ENCODE measurements at regions not wholly inside any gene's neighbourhood (a gene's known extent, or its start where the extent isn't known, plus 50 kb on each side); places are given as distances from the start of the nearest gene placed in this dataset.

DNA sequence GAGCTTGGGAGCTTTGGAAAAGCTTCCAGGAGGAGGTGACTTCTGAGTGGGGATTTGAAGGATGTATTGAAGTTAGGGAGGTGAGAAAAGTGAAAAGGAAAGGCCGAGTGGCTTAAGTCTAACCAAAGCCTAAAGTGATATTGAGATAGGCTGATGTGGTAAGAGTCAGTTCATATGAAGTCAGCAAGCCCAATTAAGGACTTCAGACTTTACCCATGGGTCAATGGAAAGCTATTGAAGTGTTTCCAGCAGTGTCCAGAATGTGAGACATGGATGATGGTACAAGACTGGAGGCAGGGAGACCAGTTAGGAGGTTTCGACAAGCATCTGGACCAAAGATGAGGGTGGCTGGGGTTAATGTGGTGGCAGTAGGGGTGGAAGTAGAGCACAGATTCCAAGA lies 134.3 kb upstream of the WWC1 start:
- Mint-ChIP-seq H3K27me3 (peaks cover 6% of the 10 kb centered on the region), H3K36me3 (no peaks in the 10 kb centered on the region), H3K4me1 (no peaks in the 10 kb centered on the region), H3K27ac (no peak overlapping the region), H3K4me3 (no peak overlapping the region), H3K9me3 (no peaks in the 10 kb centered on the region)

DNA sequence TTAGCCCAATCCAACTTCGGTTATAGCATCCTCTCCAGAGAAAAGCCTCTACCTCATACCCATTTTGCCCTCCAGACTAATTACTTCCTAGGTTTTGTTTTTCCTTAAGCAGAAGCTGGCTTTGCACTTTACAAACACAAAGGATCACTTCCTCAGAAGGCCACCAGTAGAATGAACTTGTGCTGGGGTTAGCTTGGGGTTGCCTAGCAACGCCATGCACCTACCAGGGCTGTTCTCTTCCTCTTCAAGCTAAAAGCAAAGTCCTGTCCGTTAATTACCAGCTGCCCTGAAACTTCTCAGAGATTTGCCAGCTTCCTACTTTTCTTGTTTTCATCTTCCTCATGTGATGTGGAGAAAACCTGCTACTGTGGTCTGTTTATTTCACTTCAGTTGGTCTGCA lies 132.0 kb upstream of the WWC1 start:
- no peaks in the 10 kb centered on the region for H3K36me3 Mint-ChIP-seq
- no peaks in the 10 kb centered on the region for H3K9me3 Mint-ChIP-seq
- H3K4me1 Mint-ChIP-seq: no peaks in the 10 kb centered on the region
- no peak overlapping the region for H3K4me3 Mint-ChIP-seq
- H3K27ac Mint-ChIP-seq: no peak overlapping the region
- H3K27me3 Mint-ChIP-seq: peaks cover 3% of the 10 kb centered on the region

DNA sequence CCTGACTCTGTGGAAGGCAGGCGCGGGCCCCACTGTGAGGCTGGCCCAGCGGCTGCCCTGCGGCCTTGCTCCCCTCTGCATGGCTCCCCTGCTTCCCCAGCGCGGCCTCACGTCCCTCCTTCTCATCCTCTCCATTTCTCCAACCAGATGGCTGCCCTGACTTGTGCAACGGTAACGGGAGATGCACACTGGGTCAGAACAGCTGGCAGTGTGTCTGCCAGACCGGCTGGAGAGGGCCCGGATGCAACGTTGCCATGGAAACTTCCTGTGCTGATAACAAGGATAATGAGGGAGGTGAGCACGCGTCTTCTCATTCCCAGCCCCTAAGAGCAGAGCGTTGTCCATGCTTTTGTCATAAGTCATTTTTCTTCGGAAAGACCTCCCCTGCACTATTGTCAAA lies 129.0 kb upstream of the WWC1 start:
- peaks cover 1% of the 10 kb centered on the region for H3K27me3 Mint-ChIP-seq
- H3K4me3 Mint-ChIP-seq: no peak overlapping the region
- H3K27ac Mint-ChIP-seq: no peak overlapping the region
- peaks cover 0 to 2% (median 0%) of the 10 kb centered on the region in 3 donors for H3K4me1 Mint-ChIP-seq
- H3K9me3 Mint-ChIP-seq: no peaks in the 10 kb centered on the region
- H3K36me3 Mint-ChIP-seq: no peaks in the 10 kb centered on the region

DNA sequence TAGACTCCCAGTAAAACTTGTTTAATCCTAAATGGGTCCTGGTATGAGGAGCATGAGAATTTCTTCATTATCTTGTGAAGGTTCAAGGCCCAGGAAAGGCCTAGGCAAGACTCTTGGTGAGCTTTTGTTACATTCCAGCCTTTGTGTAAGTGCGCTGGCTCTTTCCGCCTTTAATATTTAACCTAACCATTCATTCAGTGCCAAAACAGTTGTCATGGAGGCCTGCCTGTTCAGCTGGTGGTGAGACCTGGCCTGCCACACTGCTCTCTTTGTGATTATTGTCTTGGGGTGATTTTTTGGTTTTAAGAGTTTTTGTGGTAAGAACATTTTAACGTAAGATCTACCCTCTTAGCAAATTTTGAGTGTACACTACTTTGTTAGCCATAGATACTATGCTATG lies 127.5 kb upstream of the WWC1 start:
- no peaks in the 10 kb centered on the region for H3K9me3 Mint-ChIP-seq
- H3K4me3 Mint-ChIP-seq: no peak overlapping the region
- H3K27me3 Mint-ChIP-seq: no peaks in the 10 kb centered on the region
- H3K27ac Mint-ChIP-seq: no peak overlapping the region
- no peaks in the 10 kb centered on the region for H3K36me3 Mint-ChIP-seq
- peaks cover 0 to 2% (median 0%) of the 10 kb centered on the region in 3 donors for H3K4me1 Mint-ChIP-seq

DNA sequence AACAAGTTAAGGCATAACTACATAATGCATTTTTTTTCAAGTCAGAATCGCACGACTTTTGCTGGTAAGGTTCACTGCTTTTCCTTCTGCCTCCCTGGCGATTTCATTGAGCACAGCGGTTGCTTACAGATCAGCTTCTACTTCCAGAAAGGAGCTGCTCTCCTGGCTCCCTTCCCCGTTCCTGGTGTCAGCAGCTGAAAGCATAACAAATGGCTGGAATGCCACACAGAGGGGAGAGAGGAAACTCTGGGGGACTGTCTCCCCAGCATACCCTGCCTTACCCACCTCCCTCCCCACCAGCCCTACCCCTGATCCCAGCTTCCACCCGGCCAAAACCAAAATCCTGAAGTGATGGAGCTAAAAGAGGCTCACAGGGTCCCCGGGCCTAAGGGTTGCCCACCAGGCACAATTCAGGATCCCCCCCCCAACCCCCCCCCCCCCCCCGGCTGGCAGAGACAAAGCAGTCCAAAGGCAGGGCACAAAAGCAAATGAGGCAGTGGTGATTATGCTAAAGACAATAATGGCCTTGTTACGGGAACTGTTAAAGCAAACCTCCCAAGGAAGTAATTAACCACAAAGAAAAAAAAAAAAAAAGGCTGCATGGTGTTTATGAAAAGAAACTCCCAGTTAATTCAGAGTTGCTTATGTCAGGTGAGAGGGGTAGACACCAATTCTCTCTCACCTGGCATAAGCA lies 126.1 kb upstream of the WWC1 start:
- Mint-ChIP-seq H3K27ac (peak overlapping the region in 1 of 3 donors; percentile 6), H3K27me3 (no peaks in the 10 kb centered on the region), H3K36me3 (no peaks in the 10 kb centered on the region), H3K4me3 (no peak overlapping the region), H3K4me1 (peaks cover 0 to 2% (median 0%) of the 10 kb centered on the region in 3 donors), H3K9me3 (no peaks in the 10 kb centered on the region)

DNA sequence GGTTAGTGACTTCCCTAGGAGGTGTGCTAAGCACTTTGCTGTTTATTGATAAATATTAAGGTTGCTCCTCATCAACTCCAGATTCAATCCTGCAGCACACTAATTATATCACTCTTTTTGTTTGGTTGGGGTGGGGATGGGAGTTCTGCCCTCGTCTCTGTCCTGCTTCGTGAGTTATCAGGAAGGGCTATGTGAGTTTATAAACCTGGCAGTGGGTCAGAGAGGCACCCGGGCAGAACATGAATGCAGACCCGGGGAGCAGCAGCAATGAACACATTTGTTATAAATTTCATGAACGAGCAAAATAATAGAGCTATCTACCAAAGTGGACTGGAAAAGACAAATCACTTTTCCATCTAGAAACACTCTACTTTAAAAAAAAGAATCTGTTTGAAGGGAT lies 125.5 kb upstream of the WWC1 start:
- peak overlapping the region in 1 of 3 donors; percentile 6 for H3K27ac Mint-ChIP-seq
- peaks cover 0 to 2% (median 0%) of the 10 kb centered on the region in 3 donors for H3K4me1 Mint-ChIP-seq
- no peak overlapping the region for H3K4me3 Mint-ChIP-seq
- no peaks in the 10 kb centered on the region for H3K36me3 Mint-ChIP-seq
- no peaks in the 10 kb centered on the region for H3K27me3 Mint-ChIP-seq
- H3K9me3 Mint-ChIP-seq: no peaks in the 10 kb centered on the region

DNA sequence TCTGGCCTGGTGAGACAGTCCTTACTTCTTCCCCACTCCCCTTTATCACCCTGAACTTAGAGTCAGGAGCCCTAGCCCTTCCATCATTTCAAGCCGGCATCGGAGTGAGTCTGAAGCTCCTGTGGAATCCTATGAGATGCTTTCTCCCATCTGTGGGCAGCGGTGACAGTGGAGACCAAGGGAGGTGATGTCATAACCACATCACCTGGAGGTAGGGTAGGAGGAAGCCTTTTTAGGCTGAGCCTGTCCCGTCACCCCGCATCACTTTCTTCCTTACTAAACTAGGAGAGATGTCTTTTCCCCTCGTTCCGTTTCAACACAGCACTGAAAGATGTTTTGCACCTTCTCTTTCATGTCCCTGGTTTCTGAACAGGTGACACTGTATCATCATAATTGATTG lies 124.1 kb upstream of the WWC1 start:
- H3K36me3 Mint-ChIP-seq: no peaks in the 10 kb centered on the region
- H3K9me3 Mint-ChIP-seq: no peaks in the 10 kb centered on the region
- peaks cover 0 to 2% (median 0%) of the 10 kb centered on the region in 3 donors for H3K4me1 Mint-ChIP-seq
- H3K27me3 Mint-ChIP-seq: no peaks in the 10 kb centered on the region
- no peak overlapping the region for H3K4me3 Mint-ChIP-seq
- H3K27ac Mint-ChIP-seq: no peak overlapping the region

DNA sequence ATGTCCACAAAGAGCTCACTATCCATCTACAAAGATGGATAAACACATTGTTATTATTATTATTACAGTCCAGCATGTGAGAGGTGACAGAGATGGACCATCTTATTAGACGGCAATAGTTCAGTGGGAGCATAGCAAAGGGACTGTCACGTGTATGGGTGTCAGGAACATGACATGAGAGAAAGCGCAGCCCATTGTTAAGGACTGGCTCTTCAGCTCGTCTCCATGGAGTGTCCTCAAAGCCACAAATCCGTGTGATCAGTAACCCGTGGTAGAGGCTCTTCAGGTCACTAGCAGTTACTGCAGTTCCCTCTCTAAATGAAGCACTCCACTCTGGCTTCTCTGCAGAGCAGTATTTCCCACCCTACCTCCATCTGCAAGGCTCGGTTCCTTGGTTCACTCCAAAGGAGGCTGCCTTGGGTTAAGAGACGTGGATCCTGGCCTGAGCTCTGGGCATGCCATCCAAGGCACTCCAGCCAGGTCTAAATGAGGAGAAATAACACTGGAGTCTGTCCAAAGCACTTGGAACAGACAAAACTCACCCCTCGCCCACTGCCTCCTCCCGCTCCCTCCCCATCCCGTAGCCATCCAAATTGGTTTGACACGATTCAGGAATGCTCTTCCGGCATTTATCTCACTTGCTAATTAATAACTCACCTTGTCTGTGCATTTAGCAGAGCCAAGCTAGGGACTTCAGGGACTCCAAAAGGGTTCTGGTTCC lies 122.3 kb upstream of the WWC1 start:
- H3K4me1 Mint-ChIP-seq: peaks cover 0 to 2% (median 0%) of the 10 kb centered on the region in 3 donors
- no peak overlapping the region for H3K27ac Mint-ChIP-seq
- no peaks in the 10 kb centered on the region for H3K36me3 Mint-ChIP-seq
- no peak overlapping the region for H3K4me3 Mint-ChIP-seq
- H3K27me3 Mint-ChIP-seq: no peaks in the 10 kb centered on the region
- H3K9me3 Mint-ChIP-seq: no peaks in the 10 kb centered on the region

DNA sequence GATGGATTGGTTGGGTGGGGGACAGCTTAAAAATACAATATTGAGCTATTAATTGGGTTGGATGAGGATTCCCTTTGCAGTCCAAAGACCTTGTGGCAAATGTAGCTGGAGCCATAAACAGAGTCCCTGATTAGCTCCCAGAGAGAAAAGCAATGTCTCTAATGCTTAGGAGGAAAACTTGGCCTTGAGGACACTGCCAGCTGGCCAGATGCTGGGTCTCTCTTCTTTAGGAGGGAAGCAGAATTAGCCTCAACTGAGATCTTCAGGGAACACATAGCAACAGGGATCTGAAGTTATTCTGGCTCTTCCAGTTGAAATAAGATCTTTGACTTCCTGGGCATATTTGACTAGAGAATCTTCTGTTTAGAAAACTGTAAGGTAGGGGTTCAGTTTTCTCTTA lies 121.7 kb upstream of the WWC1 start:
- H3K36me3 Mint-ChIP-seq: no peaks in the 10 kb centered on the region
- no peak overlapping the region for H3K27ac Mint-ChIP-seq
- H3K4me3 Mint-ChIP-seq: no peak overlapping the region
- H3K4me1 Mint-ChIP-seq: peaks cover 0 to 2% (median 0%) of the 10 kb centered on the region in 3 donors
- H3K9me3 Mint-ChIP-seq: no peaks in the 10 kb centered on the region
- no peaks in the 10 kb centered on the region for H3K27me3 Mint-ChIP-seq

DNA sequence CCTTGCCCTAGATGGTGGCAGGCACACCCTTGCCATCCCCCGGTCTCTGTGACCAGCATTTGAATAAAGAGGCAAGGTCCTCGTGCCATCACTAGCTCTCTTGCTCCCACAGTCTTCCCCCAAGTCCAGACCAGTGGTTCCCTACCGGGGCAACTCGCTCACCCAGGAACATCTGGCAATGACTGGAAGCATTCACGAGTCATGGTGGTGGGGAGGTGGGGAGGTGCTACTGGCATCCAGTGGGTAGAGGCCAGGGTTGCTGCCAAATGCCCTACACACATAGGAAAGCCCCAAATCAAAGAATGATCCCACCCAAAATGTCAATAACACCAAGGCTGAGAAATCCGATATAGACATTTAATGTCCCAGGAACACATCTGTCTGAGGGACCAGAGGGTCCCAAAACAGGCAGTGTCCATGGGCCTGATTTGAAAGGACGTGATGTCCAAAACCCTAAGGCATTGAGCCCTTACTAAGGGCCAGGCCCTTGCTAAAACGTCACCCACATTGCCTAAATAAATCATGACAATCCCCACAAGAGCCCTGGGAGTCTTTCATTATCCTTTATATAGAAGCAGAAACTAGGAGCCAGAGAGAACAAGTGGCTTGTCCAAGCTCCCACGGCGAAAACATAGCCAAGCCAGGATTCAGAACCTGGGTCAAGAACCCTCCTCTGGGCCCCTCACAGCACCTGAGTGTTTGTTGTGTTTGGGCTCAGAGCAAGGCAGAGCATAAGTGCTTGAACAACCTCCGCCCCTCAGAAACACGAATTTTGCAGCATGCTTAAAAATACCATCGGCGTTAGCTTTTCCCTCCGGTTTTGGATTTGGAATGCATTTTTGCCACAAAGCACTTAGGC lies 119.3 kb upstream of the WWC1 start:
- no peaks in the 10 kb centered on the region for H3K36me3 Mint-ChIP-seq
- no peaks in the 10 kb centered on the region for H3K4me1 Mint-ChIP-seq
- H3K27me3 Mint-ChIP-seq: no peaks in the 10 kb centered on the region
- H3K9me3 Mint-ChIP-seq: no peaks in the 10 kb centered on the region
- no peak overlapping the region for H3K4me3 Mint-ChIP-seq
- H3K27ac Mint-ChIP-seq: no peak overlapping the region

DNA sequence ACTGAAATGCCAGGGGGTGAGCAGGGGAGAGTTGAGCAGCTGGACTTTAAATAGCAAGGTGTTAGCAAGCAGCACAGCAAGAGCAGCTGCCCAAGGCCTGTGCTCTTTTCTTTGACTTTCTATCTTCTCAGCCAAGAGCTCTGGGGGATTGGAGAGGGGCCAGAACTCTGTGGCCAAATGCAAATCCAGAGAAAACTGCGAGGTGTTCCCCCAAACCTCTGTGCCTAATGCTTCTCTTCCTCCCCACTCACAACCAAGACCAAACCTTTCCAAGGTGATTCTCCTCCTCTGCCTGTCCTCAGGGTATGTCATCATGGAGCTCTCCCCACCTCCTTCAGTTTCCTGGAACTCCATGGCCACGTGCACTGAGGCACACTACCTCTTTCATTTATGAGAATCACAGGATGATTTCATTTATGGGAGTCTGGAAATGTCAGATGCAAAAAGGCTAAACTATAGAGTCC lies 118.7 kb upstream of the WWC1 start:
- H3K27ac Mint-ChIP-seq: no peak overlapping the region

DNA sequence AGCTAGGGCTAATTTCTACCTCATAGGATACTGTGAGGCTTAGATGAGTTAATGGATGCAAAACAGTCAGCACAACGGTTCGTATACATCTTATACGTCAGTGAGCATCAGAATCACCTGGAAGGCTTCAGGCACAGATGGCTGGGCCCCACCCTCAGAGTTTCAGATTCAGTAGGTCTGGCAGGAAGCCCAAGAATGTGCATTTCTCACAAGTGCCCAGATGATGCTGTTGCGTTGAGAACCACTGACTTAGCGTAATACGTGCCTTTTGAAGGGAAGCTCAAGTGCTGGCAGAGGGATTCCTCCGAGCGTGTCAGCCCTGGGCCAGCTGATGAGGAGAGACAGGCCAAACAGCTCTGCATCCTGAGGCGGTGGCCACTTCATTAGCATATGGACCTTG lies 117.1 kb upstream of the WWC1 start:
- Mint-ChIP-seq H3K36me3 (no peaks in the 10 kb centered on the region), H3K9me3 (no peaks in the 10 kb centered on the region), H3K27ac (no peak overlapping the region)

More for the DNA sequence above, 118.7 kb upstream of the WWC1 start:
- Mint-ChIP-seq H3K36me3 (no peaks in the 10 kb centered on the region), H3K4me3 (no peak overlapping the region), H3K4me1 (no peaks in the 10 kb centered on the region), H3K9me3 (no peaks in the 10 kb centered on the region), H3K27me3 (no peaks in the 10 kb centered on the region)

DNA sequence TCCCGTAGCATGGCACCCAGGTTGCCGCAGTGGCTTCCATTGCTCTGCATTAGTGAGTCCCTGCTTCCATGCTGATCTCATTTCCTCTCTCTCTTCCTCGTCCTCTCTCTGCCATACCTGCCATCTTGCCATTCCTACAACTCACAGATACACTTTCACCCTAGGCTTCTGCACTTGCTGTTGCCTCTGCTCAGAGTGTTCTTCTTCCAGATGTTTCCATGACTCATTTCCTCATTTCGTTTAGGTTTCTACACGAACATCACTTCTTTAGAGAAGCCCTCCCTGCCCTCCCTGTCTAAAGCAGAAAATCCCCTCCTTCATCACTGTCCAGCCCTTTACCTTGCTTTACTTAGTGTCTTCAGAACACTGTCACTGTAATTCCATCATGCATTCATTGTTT lies 115.2 kb upstream of the WWC1 start:
- Mint-ChIP-seq H3K9me3 (no peaks in the 10 kb centered on the region), H3K27ac (no peak overlapping the region), H3K27me3 (peaks cover 1% of the 10 kb centered on the region), H3K36me3 (no peaks in the 10 kb centered on the region), H3K4me3 (peak overlapping the region in 1 of 4 donors; percentile 5), H3K4me1 (no peaks in the 10 kb centered on the region)

More for the DNA sequence above, 117.1 kb upstream of the WWC1 start:
- H3K4me1 Mint-ChIP-seq: no peaks in the 10 kb centered on the region
- no peak overlapping the region for H3K4me3 Mint-ChIP-seq
- H3K27me3 Mint-ChIP-seq: no peaks in the 10 kb centered on the region

DNA sequence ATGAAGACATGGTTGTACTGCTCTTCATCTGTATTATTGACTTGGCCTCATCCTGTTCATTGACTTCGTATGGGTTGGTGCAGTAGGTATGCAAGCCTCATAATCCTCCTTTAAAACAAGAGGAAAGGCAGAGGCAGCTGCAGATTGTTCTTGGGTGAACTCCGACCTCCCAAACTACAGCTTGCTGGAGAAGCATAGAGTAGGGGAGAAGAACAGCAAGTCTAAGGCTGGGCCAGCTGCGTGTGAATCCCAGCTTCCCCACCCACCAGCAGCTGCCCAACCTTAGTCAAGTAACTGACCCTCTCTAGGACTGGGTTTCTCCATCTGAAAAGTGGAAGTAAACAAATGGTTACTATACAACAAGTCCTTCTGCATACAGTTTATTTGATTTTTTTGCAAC lies 114.5 kb upstream of the WWC1 start:
- H3K4me3 Mint-ChIP-seq: no peak overlapping the region
- H3K4me1 Mint-ChIP-seq: no peaks in the 10 kb centered on the region
- H3K27ac Mint-ChIP-seq: no peak overlapping the region
- no peaks in the 10 kb centered on the region for H3K9me3 Mint-ChIP-seq
- peaks cover 1% of the 10 kb centered on the region for H3K27me3 Mint-ChIP-seq
- no peaks in the 10 kb centered on the region for H3K36me3 Mint-ChIP-seq

DNA sequence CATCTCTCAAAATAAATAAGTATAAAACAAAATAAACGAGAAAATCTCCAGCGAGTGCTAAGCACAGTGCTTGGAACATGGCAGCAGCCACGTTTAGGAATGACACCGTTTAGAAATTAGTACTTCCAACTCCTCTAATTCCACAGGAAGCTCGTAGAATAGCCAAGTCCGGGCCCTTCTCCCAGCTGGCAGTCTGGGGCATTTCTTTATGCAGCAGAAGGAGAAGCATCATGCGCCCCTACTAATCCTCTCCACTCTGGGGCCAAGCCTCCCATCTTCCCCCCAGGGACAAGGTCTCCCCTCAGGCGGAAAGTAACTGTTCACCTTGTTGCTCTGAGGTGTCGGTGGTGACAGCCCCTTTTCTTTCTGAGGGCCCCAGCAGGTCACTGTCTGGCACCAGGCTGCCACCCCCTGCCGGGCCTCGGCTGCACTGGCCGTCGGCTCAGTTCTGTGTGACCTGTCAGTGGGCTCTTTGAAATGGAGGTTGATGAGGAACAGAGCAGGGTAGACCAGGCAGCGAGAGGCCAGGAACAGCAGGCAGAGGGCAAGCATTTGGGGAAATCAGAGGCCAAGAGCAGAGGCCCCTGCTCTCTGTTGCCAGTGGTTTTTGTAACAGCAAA lies 113.5 kb upstream of the WWC1 start:
- Mint-ChIP-seq H3K9me3 (no peaks in the 10 kb centered on the region), H3K27me3 (peaks cover 1% of the 10 kb centered on the region)

More for the DNA sequence above, 113.5 kb upstream of the WWC1 start:
- H3K36me3 Mint-ChIP-seq: no peaks in the 10 kb centered on the region
- H3K4me1 Mint-ChIP-seq: no peaks in the 10 kb centered on the region
- no peak overlapping the region for H3K27ac Mint-ChIP-seq
- H3K4me3 Mint-ChIP-seq: no peak overlapping the region

All from IgD-negative memory B cell (primary cell).